ENCODE measurements at regions not wholly inside any gene's neighbourhood (a gene's known extent, or its start where the extent isn't known, plus 50 kb on each side); places are given as distances from the start of the nearest gene placed in this dataset.

GRCh38 chr5:168013546-168013945 lies 277.9 kb upstream of the WWC1 start:
- no peak for DNase-seq

DNA sequence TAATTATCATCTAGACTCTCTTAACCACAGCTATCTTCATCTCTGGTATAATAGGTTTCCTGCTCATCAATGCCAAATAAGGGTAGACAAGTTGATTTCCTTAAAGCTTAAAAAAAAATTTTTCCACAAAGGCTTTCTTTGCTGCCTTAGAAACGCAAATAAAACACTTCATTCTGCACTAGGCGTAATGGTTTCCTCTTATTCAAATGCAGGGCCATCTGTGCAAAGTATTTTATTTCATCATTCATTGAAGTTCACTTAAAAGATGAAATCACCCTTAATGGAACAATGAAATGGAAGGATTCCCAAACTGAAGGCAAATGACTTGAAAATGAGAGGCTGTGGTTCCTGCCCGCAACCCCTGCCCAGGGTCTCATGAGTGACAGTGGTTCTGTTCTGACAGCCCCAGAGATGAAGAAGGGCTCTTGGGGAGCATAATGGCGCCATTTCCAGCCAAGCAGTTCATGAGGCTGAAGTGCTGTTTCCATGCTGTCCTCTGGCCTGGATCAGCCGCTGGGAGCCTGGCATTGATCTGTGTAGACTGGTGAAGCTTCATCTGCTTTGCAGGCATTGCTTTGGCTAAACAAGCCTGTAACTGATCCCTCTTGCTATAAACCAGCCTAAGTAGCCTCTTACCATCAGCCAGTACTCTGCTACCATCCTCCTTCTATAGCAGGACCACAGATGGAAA lies 276.9 kb upstream of the WWC1 start:
- no peak for DNase-seq

GRCh38 chr5:168015506-168015905 lies 275.9 kb upstream of the WWC1 start:
- no peak for DNase-seq

DNA sequence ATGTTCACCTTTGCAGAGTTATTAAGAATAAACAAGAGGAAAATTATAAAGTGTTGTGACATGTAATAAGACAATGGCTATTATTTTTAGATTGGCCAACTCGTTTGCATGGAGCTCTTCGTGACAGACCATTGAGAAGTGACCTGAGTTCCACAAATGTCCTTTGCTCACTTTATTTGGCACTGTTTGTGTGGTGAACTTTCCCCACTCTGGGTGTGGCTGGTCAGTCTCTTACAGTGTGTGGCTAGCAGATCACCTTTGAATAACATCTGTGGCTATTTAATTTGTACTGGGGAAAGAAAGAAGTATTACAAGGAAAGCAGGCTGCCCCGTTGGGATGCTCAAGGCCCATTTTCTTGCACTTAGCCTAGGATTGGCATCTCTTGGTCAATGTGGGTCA lies 274.1 kb upstream of the WWC1 start:
- no peak for DNase-seq

- DNase-seq: no peak
Observed at GRCh38 chr5:168019143-168019542, 272.3 kb upstream of the WWC1 start.

- no peak for DNase-seq
Observed at GRCh38 chr5:168020542-168021294, 270.7 kb upstream of the WWC1 start.

DNA sequence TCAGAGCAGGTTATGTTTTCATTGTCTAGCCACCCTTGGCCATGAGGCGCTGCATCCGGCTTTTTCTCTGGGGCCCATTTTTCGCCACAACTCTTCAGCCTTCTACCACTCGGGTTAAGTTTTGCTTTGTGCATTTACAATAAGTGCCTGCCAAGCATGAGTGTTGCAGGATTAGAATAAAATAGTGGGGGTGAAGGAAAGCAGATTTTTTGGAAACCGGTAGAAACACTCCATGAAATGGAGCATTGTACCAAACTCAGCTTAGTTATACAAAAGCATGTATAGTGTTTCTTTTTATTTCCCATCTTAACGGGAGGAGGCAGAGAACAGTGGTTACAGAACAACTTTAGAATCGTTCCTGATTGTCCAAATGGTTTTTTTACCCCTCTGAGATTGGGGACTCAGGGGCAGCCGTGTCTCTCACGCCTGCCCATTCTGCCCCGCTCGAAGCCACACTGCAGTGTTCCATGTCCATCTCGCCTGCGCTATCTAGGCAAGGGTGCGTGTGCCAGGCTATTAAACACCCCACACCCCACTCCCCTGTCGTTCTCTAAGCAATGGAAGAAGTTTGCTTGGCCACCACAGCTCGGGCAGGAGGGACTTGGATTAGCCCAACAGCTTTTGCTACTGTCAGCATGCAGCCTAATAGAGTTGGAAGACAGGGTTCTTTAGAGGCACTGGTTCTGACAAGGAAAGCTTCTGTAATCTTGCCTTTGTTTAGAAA lies 268.8 kb upstream of the WWC1 start:
- DNase-seq: no peak

GRCh38 chr5:168023191-168023590 lies 268.3 kb upstream of the WWC1 start:
- DNase-seq: no peak

GRCh38 chr5:168024306-168024705 lies 267.1 kb upstream of the WWC1 start:
- DNase-seq: no peak

GRCh38 chr5:168027007-168027406 lies 264.4 kb upstream of the WWC1 start:
- no peak for DNase-seq

DNA sequence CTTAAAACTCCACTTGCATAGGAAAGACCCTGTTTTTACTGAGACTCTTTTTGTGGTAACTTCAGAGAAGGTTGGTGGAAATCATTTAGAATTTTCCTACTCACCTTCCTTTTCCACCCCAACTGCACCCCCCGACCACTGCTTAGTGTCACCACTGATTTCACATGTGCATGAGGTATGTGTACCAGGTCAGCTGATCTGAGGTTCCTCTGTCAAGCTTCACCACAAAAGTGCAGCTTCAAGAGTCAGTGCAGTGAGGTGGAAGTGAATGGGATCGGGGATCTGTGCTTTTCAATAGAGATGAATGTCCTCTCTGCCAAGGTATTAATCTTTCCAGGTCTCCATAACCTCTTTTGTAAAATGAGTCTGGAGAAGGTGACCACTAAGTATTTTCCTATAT lies 260.5 kb upstream of the WWC1 start:
- DNase-seq: no peak

DNA sequence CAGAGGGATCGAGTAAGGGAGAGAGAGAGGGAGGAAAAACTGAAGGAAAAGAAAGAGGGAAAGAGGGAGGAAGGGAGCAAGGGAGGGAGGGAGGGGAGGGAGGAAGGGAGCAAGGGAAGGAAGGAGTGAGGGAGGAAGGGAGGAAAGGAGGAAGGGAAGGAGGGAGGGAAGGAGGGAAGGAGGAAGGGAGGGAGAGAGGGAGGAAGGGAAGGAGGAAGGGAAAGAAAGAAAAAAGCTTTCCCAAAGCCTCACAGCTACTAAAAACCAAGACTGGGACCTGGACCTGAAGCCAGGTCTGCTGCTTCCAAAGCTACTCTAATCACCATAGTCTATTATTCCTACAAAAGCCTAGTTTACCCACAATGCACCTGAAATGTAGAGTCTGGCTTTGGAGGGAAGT lies 259.8 kb upstream of the WWC1 start:
- no peak for DNase-seq

GRCh38 chr5:168039039-168039438 lies 252.4 kb upstream of the WWC1 start:
- no peak for DNase-seq

DNA sequence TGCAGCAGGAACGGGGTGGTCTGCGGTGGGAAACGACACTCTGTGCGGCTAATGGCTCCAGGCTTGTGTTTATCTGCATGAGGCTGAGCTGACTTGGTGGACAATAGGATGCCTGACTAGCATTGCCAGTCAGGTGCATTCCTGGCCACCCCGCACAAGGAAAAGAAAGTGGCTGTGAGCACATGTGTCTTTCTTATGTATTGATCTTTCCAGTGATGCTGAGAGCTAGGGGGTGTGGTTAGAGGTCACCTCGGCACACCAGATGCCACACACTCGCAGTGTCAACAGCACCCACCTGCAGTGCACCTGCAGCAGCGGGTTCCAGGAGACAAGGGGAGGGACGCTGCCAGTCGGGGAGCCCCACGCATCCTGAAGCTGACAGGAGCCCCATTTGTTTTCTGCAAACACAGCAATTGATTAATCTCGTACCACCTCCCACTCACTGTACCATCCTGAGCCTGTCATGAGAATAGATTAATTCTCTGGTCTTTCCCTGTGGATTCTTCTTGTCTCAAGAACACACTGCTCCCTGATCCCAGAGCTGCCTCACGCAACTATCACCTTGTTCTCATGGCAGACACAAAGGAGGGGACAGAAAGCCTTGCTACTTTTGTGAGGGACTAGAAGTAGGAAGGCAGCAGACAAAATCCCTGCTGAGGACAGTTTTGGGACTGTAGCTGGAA lies 251.7 kb upstream of the WWC1 start:
- DNase-seq: no peak

- DNase-seq: no peak
Observed at GRCh38 chr5:168041583-168041982, 249.9 kb upstream of the WWC1 start.

DNA sequence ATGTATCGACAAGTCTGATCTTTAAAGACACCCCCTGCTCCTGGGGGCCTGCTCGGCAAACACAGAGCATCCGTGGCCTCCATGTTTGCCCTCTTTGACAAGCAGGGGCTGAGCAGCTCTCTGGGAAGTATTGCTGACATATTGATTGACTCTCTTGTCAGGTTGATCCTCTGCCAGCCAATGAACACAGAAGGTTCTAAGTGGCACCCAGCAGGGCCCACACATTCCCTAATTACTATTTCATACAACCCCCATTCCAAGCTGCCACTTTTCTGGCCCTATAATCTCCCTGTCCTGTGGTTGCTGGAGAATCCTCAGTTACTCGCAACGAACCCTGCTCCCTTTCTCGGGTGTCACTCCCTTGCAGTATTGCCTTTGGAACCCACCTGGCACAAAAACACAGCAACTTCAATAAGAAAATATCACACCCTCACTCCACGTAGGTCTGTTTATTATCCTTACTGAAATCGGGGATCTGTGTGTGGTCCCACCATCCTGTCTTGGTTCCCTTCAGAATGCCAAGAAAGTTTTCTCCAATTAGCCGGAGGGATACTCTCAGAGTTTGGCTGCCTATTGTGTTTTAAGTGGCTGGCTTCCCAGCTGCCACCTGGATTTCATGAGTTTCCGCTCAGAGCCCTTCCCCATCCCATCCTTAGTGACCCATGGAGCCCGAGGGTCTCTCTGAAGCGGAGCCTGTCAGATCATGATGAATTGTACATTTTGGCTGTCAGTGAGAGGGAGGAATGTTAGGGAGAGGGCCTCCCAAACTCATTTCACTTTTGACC lies 249.0 kb upstream of the WWC1 start:
- no peak for DNase-seq

- DNase-seq: no peak
Observed at GRCh38 chr5:168046163-168046562, 245.3 kb upstream of the WWC1 start.

DNA sequence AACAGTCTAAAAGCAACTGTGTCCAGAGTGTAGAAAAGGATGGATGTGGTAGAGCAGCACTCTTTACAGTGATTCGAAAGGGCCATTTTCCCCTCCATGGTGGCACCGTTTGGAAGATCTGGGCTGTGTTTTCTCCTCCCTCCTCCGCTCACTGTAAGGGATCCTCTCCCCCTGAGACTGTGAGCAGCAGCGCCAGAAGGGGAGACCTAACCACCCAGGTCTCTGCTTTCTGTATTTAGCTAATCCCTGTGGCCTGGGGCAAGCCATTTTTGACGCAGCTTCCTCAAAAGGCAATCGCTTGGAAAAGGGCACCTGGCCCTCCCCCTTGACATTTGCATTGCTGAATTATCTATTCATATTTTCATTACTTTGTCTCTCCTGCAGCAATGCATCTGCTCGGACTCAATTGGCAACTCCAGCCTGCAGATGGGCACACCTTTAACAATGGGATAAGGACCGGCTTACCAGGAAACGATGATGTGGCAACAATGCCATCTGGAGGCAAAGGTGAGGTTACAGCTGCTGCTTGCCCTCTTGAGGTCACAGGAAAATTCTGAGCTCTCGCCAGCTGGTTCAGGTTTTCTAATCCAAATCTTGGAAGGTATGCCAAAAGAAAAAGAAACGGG lies 244.3 kb upstream of the WWC1 start:
- DNase-seq: no peak

GRCh38 chr5:168047669-168048111 lies 243.8 kb upstream of the WWC1 start:
- no peak for DNase-seq

GRCh38 chr5:168048486-168048885 lies 243.0 kb upstream of the WWC1 start:
- DNase-seq: no peak

GRCh38 chr5:168052686-168053085 lies 238.8 kb upstream of the WWC1 start:
- DNase-seq: no peak

GRCh38 chr5:168054091-168054490 lies 237.4 kb upstream of the WWC1 start:
- DNase-seq: no peak
